ENCODE measurements at regions not wholly inside any gene's neighbourhood (a gene's known extent, or its start where the extent isn't known, plus 50 kb on each side); places are given as distances from the start of the nearest gene placed in this dataset.

- ATAC-seq (no peak), DNase-seq (no peak)
- Histone ChIP-seq H3K36me3 (no peaks in the 10 kb centered on the region), H3K4me1 (no peaks in the 10 kb centered on the region), H3K27ac (no peak overlapping the region), H3K9me3 (peaks cover 0 to 8% (median 0%) of the 10 kb centered on the region in 11 donors), H3K4me3 (no peak overlapping the region), H3K27me3 (no peaks in the 10 kb centered on the region)
- WGBS, 2 donors, result 94 to 98% methylated on average over 1 of the region's 1 CpG
- intact Hi-C loops (cut with DNase I), result no loop called here
- TF ChIP-seq CTCF (IDR thresholded peaks at IDR 0.05), result no peak
These were observed 1352.4 kb downstream of the ARAP2 start for GRCh38 chr4:34891892-34892291.

GRCh38 chr4:34893382-34893781 lies 1350.9 kb downstream of the ARAP2 start:
- DNase-seq (no peak), ATAC-seq (no peak)
- intact Hi-C loops (cut with DNase I), result no loop called here

GRCh38 chr4:34920032-34920431 lies 1324.3 kb downstream of the ARAP2 start:
- 88 to 91% methylated on average over 2 of the region's 2 CpGs for WGBS, 2 donors

More at GRCh38 chr4:34893382-34893781, 1350.9 kb downstream of the ARAP2 start:
- Histone ChIP-seq H3K4me3 (no peak overlapping the region), H3K9me3 (peaks cover 0 to 7% (median 0%) of the 10 kb centered on the region in 11 donors), H3K36me3 (no peaks in the 10 kb centered on the region), H3K27me3 (no peaks in the 10 kb centered on the region), H3K27ac (no peak overlapping the region), H3K4me1 (no peaks in the 10 kb centered on the region)
- 67 to 80% methylated on average over 3 of the region's 3 CpGs for WGBS, 2 donors
- no peak for TF ChIP-seq CTCF (IDR thresholded peaks at IDR 0.05)

GRCh38 chr4:34921391-34921790 lies 1322.9 kb downstream of the ARAP2 start:
- no peak for TF ChIP-seq CTCF (IDR thresholded peaks at IDR 0.05)
- H3K9me3 ChIP-seq, result peaks cover 0 to 2% (median 0%) of the 10 kb centered on the region in 11 donors
- 71 to 77% methylated on average over 3 of the region's 3 CpGs for WGBS, 2 donors
- intact Hi-C loops (cut with DNase I), result no loop called here
- DNase-seq (no peak), ATAC-seq (no peak)
- no peaks in the 10 kb centered on the region for H3K27me3 ChIP-seq
- no peak overlapping the region for H3K27ac ChIP-seq
- no peaks in the 10 kb centered on the region for H3K4me1 ChIP-seq
- no peaks in the 10 kb centered on the region for H3K36me3 ChIP-seq
- H3K4me3 ChIP-seq, result no peak overlapping the region

More at GRCh38 chr4:34920032-34920431, 1324.3 kb downstream of the ARAP2 start:
- intact Hi-C loops (cut with DNase I), result no loop called here
- Histone ChIP-seq H3K9me3 (peaks cover 0 to 2% (median 0%) of the 10 kb centered on the region in 11 donors), H3K27me3 (no peaks in the 10 kb centered on the region), H3K4me1 (no peaks in the 10 kb centered on the region), H3K27ac (no peak overlapping the region), H3K4me3 (no peak overlapping the region), H3K36me3 (no peaks in the 10 kb centered on the region)
- ATAC-seq, result no peak
- no peak for TF ChIP-seq CTCF (IDR thresholded peaks at IDR 0.05)
- no peak for DNase-seq
